HepG2 (cell line): ENCODE measurements at regions not wholly inside any gene's neighbourhood (a gene's known extent, or its start where the extent isn't known, plus 50 kb on each side); places are given as distances from the start of the nearest gene placed in this dataset.
A peak's percentile ranks its signal among the peaks of the same experiment; 100 is the strongest.

ENCODE experiments used
- ATAC-seq: fragments of 200-7000 bp; cut with Tn5 transposase; 3 replicates; pipeline ENCODE4 v1.9.1; 2020; ENCODE audit warnings: mild to moderate bottlenecking, moderate library complexity
- BruUV-seq: library from RNA; stranded (reverse); fragments of 400-500 nt; replicated peaks from 2 replicates; lab custom pipeline; 2021; lab: Mats Ljungman, UMichigan
- CTCF ChIA-PET: fragments of 300-600 bp; formaldehyde crosslinking; extraction: SDS; loops from one replicate; lab custom pipeline; 2021; ENCODE audit warnings: low total read pairs, inconsistent platforms, low intra/inter-chr PET ratio; lab: Yijun Ruan, JAX
- POLR2A ChIA-PET: fragments of 350-600 bp; sonication (Branson Sonifier 250); formaldehyde crosslinking; loops from one replicate; lab custom pipeline; 2020; ENCODE audit warnings: antibody characterized with exemption, inconsistent platforms; lab: Yijun Ruan, JAX
- DNase-seq: peaks from one replicate; pipeline ENCODE4 v3.0.0-alpha.2; 2015; ENCODE audit warnings: low spot score
- FAIRE-seq: peaks from 3 replicates; lab custom pipeline; 2011; peaks lifted over from hg19 to GRCh38; lab: Jason Lieb, UNC
- H2AFZ ChIP-seq: one replicate; pipeline ENCODE4 v1.6.1; 2011; ENCODE audit warnings: low read length, inconsistent platforms
- H3K27ac ChIP-seq: fragments of 300-600 bp; 3 replicates; pipeline ENCODE4 v1.8.0; 2011; ENCODE audit warnings: mixed run types, mild to moderate bottlenecking, mixed read lengths, low read length, inconsistent platforms; ENCODE audit not compliant: insufficient read depth; ENCODE audit errors: extremely low read length
- H3K27me3 ChIP-seq, 2 experiments: fragments of 200-600 bp in 1 of 2; 2 replicates in 1 of 2; 3 replicates in 1 of 2; pipeline versions ENCODE4 v1.6.0 to v1.8.0; 2011; ENCODE audit warnings: low read length in 2 of 2, mild to moderate bottlenecking in 2 of 2, moderate library complexity in 2 of 2, inconsistent platforms in 1 of 2; ENCODE audit not compliant: insufficient read depth in 2 of 2, control insufficient read depth in 1 of 2
- H3K36me3 ChIP-seq, 2 experiments: fragments of 200-600 bp in 1 of 2; replicated peaks in 1 of 2; 2 replicates in 1 of 2; 3 replicates in 1 of 2; pipeline versions ENCODE4 v1.5.1 to v1.8.0; 2011; ENCODE audit warnings: low read length in 2 of 2, inconsistent platforms in 1 of 2; ENCODE audit not compliant: insufficient read depth in 2 of 2, control insufficient read depth in 1 of 2
- H3K4me1 ChIP-seq: 2 replicates; pipeline ENCODE4 v1.5.1; 2012; ENCODE audit warnings: low read length, inconsistent platforms; ENCODE audit not compliant: insufficient read depth
- H3K4me2 ChIP-seq: 2 replicates; pipeline ENCODE4 v1.6.0; 2011; ENCODE audit warnings: low read depth, low read length, inconsistent platforms
- H3K4me3 ChIP-seq, 3 experiments: fragments of 200-600 bp in 1 of 3; sonication (generic), shearing (Covaris generic) in 1 of 3; replicated peaks in 1 of 3; 2 replicates each; pipeline ENCODE4 v1.5.1; 2011 to 2016; ENCODE audit warnings: low read length in 3 of 3, inconsistent platforms in 2 of 3, low read depth in 2 of 3, mild to moderate bottlenecking in 2 of 3, control low read depth in 1 of 3, mixed read lengths in 1 of 3; ENCODE audit not compliant: insufficient read depth in 1 of 3
- H3K79me2 ChIP-seq: one replicate; pipeline ENCODE4 v1.6.1; 2011; ENCODE audit warnings: low read length, inconsistent platforms; ENCODE audit not compliant: insufficient read depth
- H3K9ac ChIP-seq: 2 replicates; pipeline ENCODE4 v1.6.0; 2011; ENCODE audit warnings: mild to moderate bottlenecking, low read depth, low read length, inconsistent platforms; ENCODE audit not compliant: insufficient read depth
- H3K9me3 ChIP-seq: 2 replicates; pipeline ENCODE4 v1.5.1; 2012; ENCODE audit warnings: mild to moderate bottlenecking, low read length
- H4K20me1 ChIP-seq: 2 replicates; pipeline ENCODE4 v1.6.0; 2011; ENCODE audit warnings: inconsistent platforms, mild to moderate bottlenecking, low read length, moderate library complexity; ENCODE audit not compliant: insufficient read depth
- HES4 ChIP-seq: sonication (generic); formaldehyde crosslinking; IDR thresholded peaks from 2 replicates; pipeline ENCODE4 v1.9.0; 2021; ENCODE audit warnings: mild to moderate bottlenecking, missing genetic modification reagents, borderline replicate concordance
- NFIB ChIP-seq: sonication (generic); formaldehyde crosslinking; IDR thresholded peaks from 2 replicates; pipeline ENCODE4 v1.9.0; 2021; ENCODE audit warnings: missing genetic modification reagents, mild to moderate bottlenecking, borderline replicate concordance
- TCF7L2 ChIP-seq: IDR thresholded peaks from 2 replicates; pipeline ENCODE4 v1.6.1; 2011; ENCODE audit warnings: mild to moderate bottlenecking, low read depth, low read length, moderate library complexity
- ZNF281 ChIP-seq: sonication (generic); formaldehyde crosslinking; IDR thresholded peaks from 2 replicates; pipeline ENCODE4 v1.4.0; 2020; ENCODE audit warnings: missing genetic modification reagents, borderline replicate concordance
- ZNF557 ChIP-seq: sonication (generic); formaldehyde crosslinking; IDR thresholded peaks from 2 replicates; pipeline ENCODE4 v1.4.0; 2020; ENCODE audit warnings: missing genetic modification reagents
- ZNF646 ChIP-seq: sonication (generic); formaldehyde crosslinking; IDR thresholded peaks from 2 replicates; pipeline ENCODE4 v1.9.0; 2021; ENCODE audit warnings: mild to moderate bottlenecking, missing genetic modification reagents
- ZSCAN22 ChIP-seq: sonication (generic); formaldehyde crosslinking; IDR thresholded peaks from 2 replicates; pipeline ENCODE4 v1.4.0; 2020; ENCODE audit warnings: mild to moderate bottlenecking, missing genetic modification reagents
- whole genome bisulfite sequencing: methylation state at CpG from one replicate; pipeline ENCODE4 v1.1.6; 2017; ENCODE audit warnings: low lambda C conversion rate; 5-methylcytosine and 5-hydroxymethylcytosine counted together
- in situ Hi-C: cut with HindIII; loops from 2 replicates; pipeline ENCODE4 v1.10.0; 2017; ENCODE audit warnings: low pct_unique_long_range_greater_than_20kb; ENCODE audit not compliant: extremely low pct_ligation_motif_present
- intact Hi-C: fragments of 100-400 bp; cut with micrococcal nuclease; formaldehyde crosslinking; loops from one replicate; pipeline ENCODE4 v1.10.0; 2022; ENCODE audit not compliant: unreplicated experiment

- BruUV-seq = no TSS peak
- H3K27ac ChIP-seq = no peak overlapping the region
- H3K79me2 ChIP-seq = no peaks in the 10 kb centered on the region
- DNase-seq (no peak), ATAC-seq (no peak), FAIRE-seq (no peak)
- no peaks in the 10 kb centered on the region for H3K4me1 ChIP-seq
- no peaks in the 10 kb centered on the region for H4K20me1 ChIP-seq
- TF ChIP-seq ZNF281 (CRISPR knock-in tag) (peak; percentile 45; the same call in 1 of the 2 replicates), ZSCAN22 (CRISPR knock-in tag) (no peak)
- ChIA-PET POLR2A (no interaction called here), CTCF (no interaction called here)
- intact Hi-C loops (no loop called here), in situ Hi-C loops (no loop called here)
- H3K4me2 ChIP-seq = no peak overlapping the region
- 45% methylated on average over 2 of the region's 2 CpGs for WGBS
- H3K36me3 ChIP-seq = no peaks in the 10 kb centered on the region
- no peak overlapping the region for H3K4me3 ChIP-seq
- no peaks in the 10 kb centered on the region; a peak in 1 of 5 replicates for H3K27me3 ChIP-seq
- H2AFZ ChIP-seq = no peak overlapping the region
- H3K9ac ChIP-seq = no peak overlapping the region
- H3K9me3 ChIP-seq = no peaks in the 10 kb centered on the region; the same call in 1 of the 2 replicates
Observed at GRCh38 chr2:168311261-168311910, 64.0 kb upstream of the STK39 start.

GRCh38 chr2:168312036-168312822 is 64.8 kb upstream of the STK39 start:
- no peaks in the 10 kb centered on the region; a peak in 1 of 5 replicates for H3K27me3 ChIP-seq
- H3K4me1 ChIP-seq = no peaks in the 10 kb centered on the region
- ATAC-seq (no peak), FAIRE-seq (no peak), DNase-seq (no peak)
- H3K4me3 ChIP-seq = no peak overlapping the region
- no peak overlapping the region for H3K9ac ChIP-seq
- POLR2A ChIA-PET = no interaction called here
- no peaks in the 10 kb centered on the region for H3K36me3 ChIP-seq
- no peaks in the 10 kb centered on the region for H4K20me1 ChIP-seq
- H3K9me3 ChIP-seq = no peaks in the 10 kb centered on the region
- in situ Hi-C loops (no loop called here), intact Hi-C loops (no loop called here)
- CTCF ChIA-PET = no interaction called here
- H2AFZ ChIP-seq = no peak overlapping the region
- BruUV-seq = no TSS peak
- WGBS = 0% methylated on average over 1 of the region's 1 CpG
- no peak overlapping the region for H3K27ac ChIP-seq
- H3K79me2 ChIP-seq = no peaks in the 10 kb centered on the region
- H3K4me2 ChIP-seq = no peak overlapping the region
- TF ChIP-seq ZNF646 (no peak), ZNF557 (CRISPR knock-in tag) (no peak), TCF7L2 (no peak), HES4 (no peak), NFIB (CRISPR knock-in tag) (no peak)
